ENCODE measurements at regions not wholly inside any gene's neighbourhood (a gene's known extent, or its start where the extent isn't known, plus 50 kb on each side); places are given as distances from the start of the nearest gene placed in this dataset.

DNA sequence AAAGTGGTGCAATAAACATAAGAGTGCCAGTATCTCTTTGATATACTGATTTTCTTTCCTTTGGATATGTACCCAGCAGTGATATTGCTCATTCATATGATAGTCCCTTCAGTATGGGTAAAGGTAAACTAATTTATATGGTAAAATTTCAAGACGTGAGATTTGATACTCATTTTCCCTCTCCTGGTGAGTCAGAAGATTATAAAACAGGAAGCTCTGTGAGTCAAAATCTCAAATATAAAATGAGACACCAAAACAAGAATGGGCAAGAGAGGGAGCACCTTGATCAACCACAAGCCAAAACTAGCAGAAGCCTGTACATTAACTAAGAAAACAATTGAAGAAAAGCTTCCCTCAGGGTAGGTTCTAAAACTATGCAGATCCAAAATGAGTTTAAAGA, 216.3 kb downstream of the SLITRK6 start:
- TF ChIP-seq, protein P1, sequence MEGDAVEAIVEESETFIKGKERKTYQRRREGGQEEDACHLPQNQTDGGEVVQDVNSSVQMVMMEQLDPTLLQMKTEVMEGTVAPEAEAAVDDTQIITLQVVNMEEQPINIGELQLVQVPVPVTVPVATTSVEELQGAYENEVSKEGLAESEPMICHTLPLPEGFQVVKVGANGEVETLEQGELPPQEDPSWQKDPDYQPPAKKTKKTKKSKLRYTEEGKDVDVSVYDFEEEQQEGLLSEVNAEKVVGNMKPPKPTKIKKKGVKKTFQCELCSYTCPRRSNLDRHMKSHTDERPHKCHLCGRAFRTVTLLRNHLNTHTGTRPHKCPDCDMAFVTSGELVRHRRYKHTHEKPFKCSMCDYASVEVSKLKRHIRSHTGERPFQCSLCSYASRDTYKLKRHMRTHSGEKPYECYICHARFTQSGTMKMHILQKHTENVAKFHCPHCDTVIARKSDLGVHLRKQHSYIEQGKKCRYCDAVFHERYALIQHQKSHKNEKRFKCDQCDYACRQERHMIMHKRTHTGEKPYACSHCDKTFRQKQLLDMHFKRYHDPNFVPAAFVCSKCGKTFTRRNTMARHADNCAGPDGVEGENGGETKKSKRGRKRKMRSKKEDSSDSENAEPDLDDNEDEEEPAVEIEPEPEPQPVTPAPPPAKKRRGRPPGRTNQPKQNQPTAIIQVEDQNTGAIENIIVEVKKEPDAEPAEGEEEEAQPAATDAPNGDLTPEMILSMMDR (conservative IDR thresholded peaks at IDR 0.05; ENCODE audit: low read depth, low read length) = no peak
- TF ChIP-seq EZH2 (IDR thresholded peaks at IDR 0.05; ENCODE audit: borderline replicate concordance, low read depth, low read length, poor library complexity, severe bottlenecking) = no peak
